ENCODE measurements at regions not wholly inside any gene's neighbourhood (a gene's known extent, or its start where the extent isn't known, plus 50 kb on each side); places are given as distances from the start of the nearest gene placed in this dataset.

- H3K4me3 Mint-ChIP-seq: no peak overlapping the region
- H3K4me1 Mint-ChIP-seq: no peaks in the 10 kb centered on the region
- H3K9me3 Mint-ChIP-seq: no peaks in the 10 kb centered on the region
- ATAC-seq (peak; percentile 5), DNase-seq (ENCODE audit: low spot score in 2 of 2) (no peak)
- no peak overlapping the region for H3K27ac Mint-ChIP-seq
- no peaks in the 10 kb centered on the region for H3K36me3 Mint-ChIP-seq
Measured at GRCh38 chr14:38838049-38838978, 264.7 kb downstream of the SEC23A start.

- Mint-ChIP-seq H3K9me3 (no peaks in the 10 kb centered on the region), H3K4me1 (no peaks in the 10 kb centered on the region), H3K4me3 (no peak overlapping the region), H3K36me3 (no peaks in the 10 kb centered on the region), H3K27ac (no peak overlapping the region)
- ATAC-seq (peak; percentile 8), DNase-seq (ENCODE audit: low spot score in 2 of 2) (no peak)
Measured at GRCh38 chr14:38837343-38838048, 265.5 kb downstream of the SEC23A start.

GRCh38 chr14:38836539-38836938 lies 266.5 kb downstream of the SEC23A start:
- no peaks in the 10 kb centered on the region for H3K36me3 Mint-ChIP-seq
- H3K4me3 Mint-ChIP-seq: no peak overlapping the region
- no peaks in the 10 kb centered on the region for H3K4me1 Mint-ChIP-seq
- no peak overlapping the region for H3K27ac Mint-ChIP-seq
- ATAC-seq: peak; percentile 17
- DNase-seq (ENCODE audit: low spot score in 2 of 2): no peak
- no peaks in the 10 kb centered on the region for H3K9me3 Mint-ChIP-seq

DNA sequence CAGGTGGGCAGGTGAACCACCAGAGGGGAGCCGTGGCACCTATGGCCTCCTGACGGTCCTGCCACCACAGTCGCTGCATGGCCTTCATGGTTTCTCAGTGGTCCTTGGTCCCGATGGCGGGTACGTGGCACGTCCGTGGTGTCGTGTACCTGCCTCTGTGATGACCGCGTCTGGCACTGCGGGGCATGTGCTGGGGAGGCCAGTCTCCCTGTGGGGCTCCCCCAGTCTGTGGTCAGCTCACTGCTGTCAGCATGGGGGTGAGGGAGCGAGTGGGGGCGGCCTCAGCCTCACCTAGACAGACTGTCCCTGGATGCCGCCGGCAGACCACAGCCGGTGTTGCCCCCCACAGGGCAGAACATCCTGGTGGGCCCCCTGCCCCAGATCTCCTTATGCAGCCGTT lies 267.2 kb downstream of the SEC23A start:
- H3K4me3 Mint-ChIP-seq: no peak overlapping the region
- no peaks in the 10 kb centered on the region for H3K36me3 Mint-ChIP-seq
- peak; percentile 6 for ATAC-seq

GRCh38 chr14:38828183-38828827 lies 274.7 kb downstream of the SEC23A start:
- Mint-ChIP-seq H3K4me1 (no peaks in the 10 kb centered on the region), H3K36me3 (no peaks in the 10 kb centered on the region), H3K27ac (no peak overlapping the region), H3K4me3 (no peak overlapping the region), H3K9me3 (peaks cover 2% of the 10 kb centered on the region)
- no peak for DNase-seq (ENCODE audit: low spot score in 2 of 2)
- ATAC-seq: no peak

More for the DNA sequence above, 267.2 kb downstream of the SEC23A start:
- Mint-ChIP-seq H3K9me3 (no peaks in the 10 kb centered on the region), H3K27ac (no peak overlapping the region), H3K4me1 (no peaks in the 10 kb centered on the region)
- DNase-seq (ENCODE audit: low spot score in 2 of 2): no peak

GRCh38 chr14:38824706-38825105 lies 278.3 kb downstream of the SEC23A start:
- no peaks in the 10 kb centered on the region for H3K4me1 Mint-ChIP-seq
- H3K4me3 Mint-ChIP-seq: no peak overlapping the region
- no peak for ATAC-seq
- H3K27ac Mint-ChIP-seq: no peak overlapping the region
- H3K9me3 Mint-ChIP-seq: peaks cover 2% of the 10 kb centered on the region
- H3K36me3 Mint-ChIP-seq: no peaks in the 10 kb centered on the region
- no peak for DNase-seq (ENCODE audit: low spot score in 2 of 2)

DNA sequence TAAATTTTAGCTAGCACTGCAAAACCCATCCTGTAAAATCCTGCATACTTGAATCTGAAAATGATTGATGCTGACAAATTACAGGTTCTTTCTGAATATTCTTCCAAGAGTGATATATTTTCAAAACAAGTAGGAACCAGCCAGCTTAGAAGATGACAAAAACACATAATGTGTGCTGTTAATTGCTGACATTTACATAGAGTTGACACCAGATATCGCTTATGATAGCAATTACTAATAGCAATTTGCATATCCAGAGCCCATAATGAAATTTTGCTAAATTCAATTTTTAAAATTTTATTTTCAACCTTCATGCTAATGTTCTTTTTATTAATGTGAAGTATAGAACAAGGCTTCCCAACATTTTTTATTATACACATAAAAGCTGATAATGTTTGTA lies 284.5 kb downstream of the SEC23A start:
- DNase-seq (ENCODE audit: low spot score in 2 of 2) (no peak), ATAC-seq (no peak)
- Mint-ChIP-seq H3K27ac (no peak overlapping the region), H3K36me3 (no peaks in the 10 kb centered on the region), H3K9me3 (no peaks in the 10 kb centered on the region), H3K4me1 (no peaks in the 10 kb centered on the region), H3K4me3 (no peak overlapping the region)

- Mint-ChIP-seq H3K4me3 (no peak overlapping the region), H3K36me3 (no peaks in the 10 kb centered on the region), H3K4me1 (no peaks in the 10 kb centered on the region), H3K27ac (no peak overlapping the region), H3K9me3 (peaks cover 6% of the 10 kb centered on the region)
- ATAC-seq (no peak), DNase-seq (ENCODE audit: low spot score in 2 of 2) (no peak)
Measured at GRCh38 chr14:38808734-38809455, 294.1 kb downstream of the SEC23A start.

DNA sequence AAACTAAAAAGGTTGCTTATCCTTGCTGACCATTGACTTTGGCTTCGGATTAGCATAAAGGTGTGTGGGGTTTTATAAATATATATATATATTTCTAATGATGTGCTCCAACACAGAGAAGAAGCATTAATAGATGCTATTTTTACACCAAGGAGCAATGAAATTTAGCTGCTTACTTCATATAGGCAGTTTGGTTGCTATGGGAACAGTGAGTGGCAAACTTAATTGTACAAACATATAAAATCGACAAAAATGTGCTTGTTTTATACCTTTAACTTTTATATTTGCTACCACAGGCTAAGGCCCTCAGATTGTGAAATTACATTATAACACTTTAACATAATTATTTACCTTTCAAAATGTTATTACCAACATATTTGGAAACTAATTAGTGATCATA lies 303.4 kb downstream of the SEC23A start:
- no peak overlapping the region for H3K4me3 Mint-ChIP-seq
- no peak overlapping the region for H3K27ac Mint-ChIP-seq
- ATAC-seq (no peak), DNase-seq (ENCODE audit: low spot score in 2 of 2) (no peak)
- no peaks in the 10 kb centered on the region for H3K4me1 Mint-ChIP-seq
- no peaks in the 10 kb centered on the region for H3K36me3 Mint-ChIP-seq
- peaks cover 11% of the 10 kb centered on the region for H3K9me3 Mint-ChIP-seq

DNA sequence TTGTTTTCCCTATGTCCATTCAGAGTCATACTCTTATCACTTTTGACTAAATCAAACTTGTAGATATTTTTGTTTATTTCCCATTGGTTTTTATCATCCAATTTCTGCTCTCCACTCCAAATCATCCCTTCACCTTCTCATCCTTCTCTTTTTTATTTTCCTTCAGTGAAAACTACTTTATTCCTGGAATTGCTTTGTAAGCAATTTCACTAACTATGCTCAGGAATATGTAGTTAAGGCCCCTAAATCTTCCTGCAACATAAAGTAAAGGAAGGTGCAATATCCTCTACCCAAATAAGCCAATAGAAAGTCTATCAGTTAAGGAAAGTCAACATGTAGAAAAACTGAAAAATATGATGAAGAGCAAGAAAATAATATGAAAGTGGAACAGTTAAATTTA lies 308.4 kb downstream of the SEC23A start:
- no peak for DNase-seq (ENCODE audit: low spot score in 2 of 2)
- no peak for ATAC-seq
- Mint-ChIP-seq H3K9me3 (no peaks in the 10 kb centered on the region), H3K27ac (no peak overlapping the region), H3K4me1 (no peaks in the 10 kb centered on the region), H3K4me3 (no peak overlapping the region), H3K36me3 (no peaks in the 10 kb centered on the region)

DNA sequence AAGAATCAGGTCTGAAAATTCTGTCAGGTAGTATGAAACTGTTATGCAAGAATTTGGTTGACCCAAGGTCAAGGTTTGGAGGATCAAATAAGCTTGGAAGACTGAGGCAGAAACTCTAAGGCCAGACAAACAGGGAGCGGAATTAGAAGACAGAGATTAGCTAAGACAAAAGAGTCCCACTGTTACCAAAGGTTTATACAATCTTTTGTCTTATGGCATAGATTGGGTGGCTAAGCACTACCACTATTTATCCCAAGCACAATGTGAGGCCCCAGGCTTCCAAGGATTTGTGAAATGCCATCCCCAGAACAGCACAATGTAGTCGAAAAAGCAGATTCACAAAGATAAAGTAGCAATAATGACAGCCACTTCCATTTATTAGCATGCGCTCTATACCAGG lies 311.2 kb downstream of the SEC23A start:
- Mint-ChIP-seq H3K9me3 (no peaks in the 10 kb centered on the region), H3K36me3 (no peaks in the 10 kb centered on the region), H3K4me1 (no peaks in the 10 kb centered on the region), H3K27ac (no peak overlapping the region), H3K4me3 (no peak overlapping the region)
- no peak for ATAC-seq
- no peak for DNase-seq (ENCODE audit: low spot score in 2 of 2)

- H3K9me3 Mint-ChIP-seq: no peaks in the 10 kb centered on the region
- ATAC-seq (no peak), DNase-seq (ENCODE audit: low spot score in 2 of 2) (no peak)
- H3K27ac Mint-ChIP-seq: no peak overlapping the region
- H3K4me3 Mint-ChIP-seq: no peak overlapping the region
- H3K4me1 Mint-ChIP-seq: no peaks in the 10 kb centered on the region
- no peaks in the 10 kb centered on the region for H3K36me3 Mint-ChIP-seq
Measured at GRCh38 chr14:38790916-38791315, 312.1 kb downstream of the SEC23A start.

DNA sequence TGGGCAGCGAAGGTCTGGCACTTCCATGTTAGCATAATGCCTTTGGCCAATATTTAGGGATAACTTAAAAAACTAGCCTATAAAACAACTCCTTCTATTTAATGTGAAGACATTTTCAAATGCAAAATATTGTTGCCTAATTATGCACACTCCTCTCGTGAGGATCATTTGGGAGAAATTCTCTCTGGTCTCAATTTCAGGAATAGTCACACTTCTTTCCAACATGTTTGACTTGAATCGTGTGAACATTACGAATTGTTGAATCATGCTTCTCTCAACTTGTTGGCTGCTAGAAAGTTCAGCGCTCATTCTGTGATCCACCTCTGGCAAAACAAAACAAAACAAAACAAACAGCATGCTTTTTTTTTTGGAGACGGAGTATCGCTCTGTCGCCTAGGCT lies 313.2 kb downstream of the SEC23A start:
- Mint-ChIP-seq H3K4me1 (no peaks in the 10 kb centered on the region), H3K4me3 (no peak overlapping the region), H3K27ac (no peak overlapping the region), H3K36me3 (no peaks in the 10 kb centered on the region), H3K9me3 (no peaks in the 10 kb centered on the region)
- ATAC-seq (no peak), DNase-seq (ENCODE audit: low spot score in 2 of 2) (no peak)

GRCh38 chr14:38788060-38788459 lies 315.0 kb downstream of the SEC23A start:
- DNase-seq (ENCODE audit: low spot score in 2 of 2) (no peak), ATAC-seq (no peak)
- Mint-ChIP-seq H3K4me1 (no peaks in the 10 kb centered on the region), H3K27ac (no peak overlapping the region), H3K9me3 (no peaks in the 10 kb centered on the region), H3K36me3 (no peaks in the 10 kb centered on the region), H3K4me3 (no peak overlapping the region)

GRCh38 chr14:38786921-38787320 lies 316.1 kb downstream of the SEC23A start:
- DNase-seq (ENCODE audit: low spot score in 2 of 2) (no peak), ATAC-seq (no peak)
- peaks cover 4% of the 10 kb centered on the region for H3K9me3 Mint-ChIP-seq
- H3K27ac Mint-ChIP-seq: no peak overlapping the region
- no peaks in the 10 kb centered on the region for H3K4me1 Mint-ChIP-seq
- H3K4me3 Mint-ChIP-seq: no peak overlapping the region
- no peaks in the 10 kb centered on the region for H3K36me3 Mint-ChIP-seq

Data from stimulated activated effector memory CD8-positive, alpha-beta T cell treated with anti-CD3 and anti-CD28 coated beads, Interleukin-12 subunit alpha, Interleukin-12 subunit beta, amount 100 ng/mL, for 72 hours (primary cell).